HG02884 (cell line): ENCODE measurements at regions not wholly inside any gene's neighbourhood (a gene's known extent, or its start where the extent isn't known, plus 50 kb on each side); places are given as distances from the start of the nearest gene placed in this dataset.
"Not testable (repeated sequence)": the region's sequence is repeated elsewhere in the genome, so short reads cannot be mapped to it uniquely, and the experiment has no call there.

Experiments used
- ATAC-seq: cut with Tn5 transposase; IDR thresholded peaks from one replicate; pipeline ENCODE4 v1.9.1; 2021; ENCODE audit warnings: mild to moderate bottlenecking, moderate library complexity; ENCODE audit not compliant: unreplicated experiment

- no peak for ATAC-seq
Measured at GRCh38 chr4:131113273-131113672, 2017.3 kb downstream of the C4orf33 start.

DNA sequence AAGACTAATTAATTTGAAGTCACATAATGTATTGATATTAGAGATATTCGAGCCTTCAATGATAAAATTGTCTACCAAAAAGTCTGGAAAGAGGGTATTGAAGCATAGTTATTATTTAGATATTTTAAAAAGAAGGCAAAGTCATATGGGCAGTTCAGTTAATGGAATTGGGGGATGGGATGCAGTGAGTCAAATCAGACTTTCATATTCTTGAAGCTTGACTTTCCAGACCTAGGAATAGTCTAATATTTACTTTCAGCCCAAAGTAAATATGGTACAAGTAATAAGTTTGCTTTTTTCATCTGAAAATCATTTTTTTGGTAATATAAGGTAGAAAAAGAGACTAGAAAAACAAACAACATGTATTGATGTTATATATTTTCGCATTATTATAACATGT lies 2017.8 kb downstream of the C4orf33 start:
- ATAC-seq, result no peak

GRCh38 chr4:131119661-131120060 lies 2023.7 kb downstream of the C4orf33 start:
- no peak for ATAC-seq

DNA sequence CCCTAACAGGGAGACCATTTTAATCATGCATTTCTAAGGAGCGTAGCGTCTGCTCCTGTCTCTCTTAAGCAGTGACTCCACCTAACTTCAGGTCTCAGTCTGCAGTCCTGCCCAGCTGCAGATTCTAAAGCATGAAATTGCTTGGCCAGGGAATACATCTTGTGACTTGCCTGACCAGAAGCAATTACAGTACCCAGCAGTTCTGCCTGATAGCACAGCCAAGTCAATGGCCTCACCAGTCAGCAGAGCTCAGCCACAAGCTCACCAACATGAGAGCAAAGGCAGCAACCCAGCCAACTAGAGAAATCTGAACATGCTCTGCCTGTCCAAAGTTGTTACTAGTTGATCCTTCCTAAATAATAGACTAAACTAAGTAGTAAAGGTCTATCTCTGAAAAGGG lies 2011.9 kb upstream of the PCDH10 start:
- no peak for ATAC-seq

- no peak for ATAC-seq
Measured at GRCh38 chr4:131159261-131159660, 1989.8 kb upstream of the PCDH10 start.

DNA sequence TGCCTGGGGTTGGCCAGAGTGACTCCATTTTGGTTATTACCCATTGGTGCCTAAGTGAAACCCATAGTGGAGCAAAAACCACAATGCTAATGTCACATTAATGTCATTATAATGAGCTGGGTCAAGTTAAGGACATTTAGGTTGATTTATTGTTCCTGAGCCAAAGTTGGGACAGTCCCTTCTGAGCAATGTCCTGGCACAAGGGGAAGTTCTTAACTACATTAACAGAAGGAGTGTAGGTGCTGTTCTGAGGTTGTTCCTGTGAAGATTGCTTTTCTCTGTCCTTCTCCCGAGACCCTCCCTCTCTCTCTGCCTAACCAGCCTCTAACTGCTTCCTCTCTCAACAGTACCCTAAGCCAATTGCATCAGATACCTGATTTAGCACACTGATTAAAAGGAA lies 1956.8 kb upstream of the PCDH10 start:
- ATAC-seq, result no peak

- no peak for ATAC-seq
Measured at GRCh38 chr4:131207589-131207988, 1941.5 kb upstream of the PCDH10 start.

- no peak for ATAC-seq
Measured at GRCh38 chr4:131248314-131248713, 1900.8 kb upstream of the PCDH10 start.

DNA sequence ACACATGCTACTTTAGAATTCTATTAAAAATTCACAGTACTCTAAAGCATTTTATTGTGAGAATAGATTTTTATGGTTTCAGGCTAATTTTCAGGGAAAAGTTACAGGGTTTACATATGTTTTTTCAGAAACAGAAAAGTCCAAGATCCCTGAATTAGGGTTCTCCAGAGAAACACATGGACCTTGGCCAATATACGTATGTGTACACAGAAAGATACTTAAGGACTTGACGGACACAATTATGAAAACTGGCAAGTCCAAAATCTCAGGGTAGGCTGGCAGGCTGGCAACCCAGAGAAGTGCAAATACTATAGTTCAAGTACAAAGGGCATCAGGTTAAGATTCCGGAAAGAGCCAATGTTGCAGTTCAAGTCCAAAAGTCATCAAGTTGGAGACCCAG lies 1897.8 kb upstream of the PCDH10 start:
- ATAC-seq, result no peak

DNA sequence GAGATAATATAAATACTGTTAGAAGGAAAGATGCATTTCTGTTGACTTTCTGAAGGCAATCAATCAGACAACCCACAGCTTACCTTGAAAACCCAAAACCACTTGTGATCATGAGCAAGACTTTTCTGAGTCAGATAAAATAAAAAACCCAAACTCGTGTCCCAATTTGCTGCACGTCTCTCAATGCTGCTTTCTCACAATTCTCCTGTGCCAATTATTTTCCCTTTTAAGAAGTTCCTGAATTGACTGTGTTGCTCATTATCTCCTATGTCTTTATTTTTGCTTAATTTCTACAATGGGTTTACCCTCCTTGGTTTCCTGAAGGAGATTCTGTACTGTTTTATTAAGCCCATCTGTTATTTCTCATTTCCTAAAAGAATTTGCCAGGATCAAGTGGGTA lies 1891.9 kb upstream of the PCDH10 start:
- no peak for ATAC-seq

GRCh38 chr4:131258361-131258760 lies 1890.7 kb upstream of the PCDH10 start:
- no peak for ATAC-seq

DNA sequence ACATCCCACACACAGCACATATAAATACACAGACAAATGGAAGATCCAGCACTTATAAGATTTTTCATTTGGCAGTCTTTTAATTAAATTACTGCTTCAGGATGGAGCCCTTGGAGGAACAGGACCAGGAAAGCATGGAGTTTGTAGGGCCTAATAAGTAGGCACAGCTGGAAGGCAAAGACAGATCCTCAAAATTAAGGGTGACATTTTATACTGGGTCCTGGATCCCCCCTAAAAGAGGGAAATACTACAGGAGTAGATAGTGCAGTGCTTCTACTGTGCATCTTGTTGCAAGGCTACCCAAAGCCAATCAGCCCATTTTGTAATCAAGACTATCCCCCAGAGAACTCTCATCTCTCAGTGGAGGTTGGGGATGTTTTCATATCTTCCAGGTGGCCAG lies 1860.7 kb upstream of the PCDH10 start:
- ATAC-seq, result no peak

- no peak for ATAC-seq
Measured at GRCh38 chr4:131296192-131296591, 1852.9 kb upstream of the PCDH10 start.

- no peak for ATAC-seq
Measured at GRCh38 chr4:131302108-131302507, 1847.0 kb upstream of the PCDH10 start.

GRCh38 chr4:131304686-131305085 lies 1844.4 kb upstream of the PCDH10 start:
- ATAC-seq, result no peak

GRCh38 chr4:131309628-131310027 lies 1839.5 kb upstream of the PCDH10 start:
- ATAC-seq, result no peak

DNA sequence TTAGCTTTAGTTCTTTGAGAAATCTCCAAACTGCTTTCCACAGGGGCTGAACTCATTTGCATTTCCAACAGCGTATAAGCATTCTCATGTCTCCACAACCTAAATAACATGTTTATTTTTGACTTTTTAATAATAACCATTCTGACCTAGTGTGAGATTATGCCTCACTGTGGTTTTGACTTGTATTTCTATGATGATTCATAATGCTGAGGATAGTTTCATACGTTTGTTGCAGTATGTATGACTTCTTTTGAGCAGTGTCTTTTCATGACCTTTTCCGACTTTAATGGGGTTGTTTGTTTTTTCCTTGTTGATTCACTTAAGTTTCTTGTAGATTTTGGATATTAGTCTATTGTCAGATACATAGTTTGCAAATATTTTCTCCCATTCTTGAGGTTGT lies 1833.0 kb upstream of the PCDH10 start:
- no peak for ATAC-seq

DNA sequence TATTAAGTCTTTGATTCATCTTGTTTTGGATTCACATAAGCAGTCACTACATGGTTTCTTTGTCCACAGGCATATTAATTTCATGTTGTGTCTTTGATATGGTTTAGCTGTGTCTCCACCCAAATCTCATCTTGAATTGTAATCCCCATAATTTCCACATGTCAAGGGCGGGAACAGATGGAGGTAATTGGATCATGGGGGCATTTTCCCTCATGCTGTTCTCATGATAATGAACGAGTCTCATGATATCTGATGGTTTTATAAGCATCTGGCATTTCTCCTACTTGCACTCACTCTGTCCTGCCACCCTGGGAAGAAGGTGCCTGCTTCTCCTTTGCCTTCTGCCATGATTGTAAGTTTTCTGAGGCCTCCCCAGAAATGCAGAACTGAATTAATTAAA lies 1811.2 kb upstream of the PCDH10 start:
- ATAC-seq, result no peak

DNA sequence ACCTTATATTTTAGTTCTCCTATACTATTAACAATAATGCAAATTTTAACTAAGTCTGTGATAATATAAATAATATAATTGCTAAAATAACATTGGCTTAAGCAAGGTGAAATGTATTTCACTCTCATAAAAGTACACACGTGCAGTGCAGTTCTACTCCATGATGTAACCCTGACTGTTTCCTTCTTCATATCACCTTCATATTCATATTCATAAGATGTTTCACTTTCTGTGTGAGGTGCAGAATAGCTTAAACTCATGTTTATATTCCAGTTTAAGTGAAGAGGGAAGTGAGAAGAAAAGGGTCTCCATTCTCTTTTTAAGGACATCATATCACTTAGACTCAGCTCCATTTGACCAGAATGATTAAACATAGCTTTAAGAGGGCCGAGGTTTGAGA lies 1810.0 kb upstream of the PCDH10 start:
- ATAC-seq, result no peak

DNA sequence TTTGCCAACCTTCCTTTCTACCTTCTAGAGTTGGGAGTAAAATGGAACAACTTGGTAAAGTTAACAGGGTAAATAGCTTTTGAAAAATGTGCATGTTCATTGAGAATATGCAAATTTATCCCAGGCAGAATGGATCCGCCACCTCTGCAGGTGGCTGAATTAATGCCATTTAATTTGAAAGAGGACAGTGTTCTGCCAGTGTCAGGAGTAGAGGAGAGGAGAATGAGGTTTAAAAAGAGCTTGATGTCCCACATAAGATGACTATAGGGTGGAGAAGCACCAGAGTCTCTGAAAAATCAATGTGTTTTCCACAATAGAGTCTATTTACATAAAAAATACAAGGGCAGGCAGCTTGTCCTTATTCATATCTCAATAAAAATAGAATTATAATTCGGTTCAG lies 1804.3 kb upstream of the PCDH10 start:
- ATAC-seq, result no peak

- ATAC-seq, result no peak
Measured at GRCh38 chr4:131347816-131348215, 1801.3 kb upstream of the PCDH10 start.

DNA sequence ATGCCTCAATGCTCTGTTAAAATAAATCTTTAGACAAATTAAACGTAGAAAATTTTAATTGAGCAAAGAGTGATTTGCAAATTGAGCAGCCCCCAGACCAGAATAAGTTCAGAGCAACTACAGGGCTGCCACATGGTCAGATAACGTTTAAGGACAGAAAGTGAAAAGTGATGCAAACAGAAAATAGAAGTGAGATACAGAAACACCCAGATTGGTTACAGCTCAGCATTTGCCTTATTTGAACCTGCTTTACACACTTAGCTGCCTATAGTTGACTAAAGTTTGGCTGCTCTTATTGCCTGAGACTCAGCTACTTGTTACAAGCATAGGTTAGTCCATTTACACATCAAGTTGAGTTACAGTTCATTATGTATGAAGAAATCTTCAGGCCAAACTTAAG lies 1800.8 kb upstream of the PCDH10 start:
- peak; percentile 52 for ATAC-seq

GRCh38 chr4:131352371-131352770 lies 1796.7 kb upstream of the PCDH10 start:
- not testable (repeated sequence) for ATAC-seq

GRCh38 chr4:131366714-131367113 lies 1782.4 kb upstream of the PCDH10 start:
- ATAC-seq, result no peak
